Activated naive CD8-positive, alpha-beta T cell treated with anti-CD3 and anti-CD28 coated beads, Interleukin-2, amount 50 U/mL, for 24 hours (primary cell): ENCODE measurements at regions not wholly inside any gene's neighbourhood (a gene's known extent, or its start where the extent isn't known, plus 50 kb on each side); places are given as distances from the start of the nearest gene placed in this dataset.

Source experiments
- ATAC-seq: fragments of 150-1000 bp; cut with Tn5 transposase; one replicate; pipeline ENCODE4 v1.10.0; 2021
- DNase-seq: peaks from one replicate; pipeline ENCODE4 v3.0.0; 2021
- H3K27ac Mint-ChIP-seq: one replicate; pipeline ENCODE4 v1.8.0; 2021; ENCODE audit warnings: mild to moderate bottlenecking, mixed read lengths
- H3K27me3 Mint-ChIP-seq: one replicate; pipeline ENCODE4 v1.8.0; 2021; ENCODE audit warnings: mixed read lengths
- H3K36me3 Mint-ChIP-seq: one replicate; pipeline ENCODE4 v1.8.0; 2021; ENCODE audit warnings: low read depth, mixed read lengths
- H3K4me1 Mint-ChIP-seq: one replicate; pipeline ENCODE4 v1.8.0; 2021; ENCODE audit warnings: mixed read lengths
- H3K4me3 Mint-ChIP-seq: one replicate; pipeline ENCODE4 v1.8.0; 2021; ENCODE audit warnings: mild to moderate bottlenecking, moderate library complexity, mixed read lengths
- H3K9me3 Mint-ChIP-seq: one replicate; pipeline ENCODE4 v1.8.0; 2021; ENCODE audit warnings: mixed read lengths

GRCh38 chr4:43846111-43846587, 602.5 kb downstream of the KCTD8 start:
- H3K27ac Mint-ChIP-seq = no peak overlapping the region
- no peaks in the 10 kb centered on the region for H3K27me3 Mint-ChIP-seq
- no peaks in the 10 kb centered on the region for H3K4me1 Mint-ChIP-seq
- DNase-seq = no peak
- H3K9me3 Mint-ChIP-seq = peaks cover 13% of the 10 kb centered on the region
- H3K4me3 Mint-ChIP-seq = no peak overlapping the region
- H3K36me3 Mint-ChIP-seq = no peaks in the 10 kb centered on the region
- no peak for ATAC-seq

DNA sequence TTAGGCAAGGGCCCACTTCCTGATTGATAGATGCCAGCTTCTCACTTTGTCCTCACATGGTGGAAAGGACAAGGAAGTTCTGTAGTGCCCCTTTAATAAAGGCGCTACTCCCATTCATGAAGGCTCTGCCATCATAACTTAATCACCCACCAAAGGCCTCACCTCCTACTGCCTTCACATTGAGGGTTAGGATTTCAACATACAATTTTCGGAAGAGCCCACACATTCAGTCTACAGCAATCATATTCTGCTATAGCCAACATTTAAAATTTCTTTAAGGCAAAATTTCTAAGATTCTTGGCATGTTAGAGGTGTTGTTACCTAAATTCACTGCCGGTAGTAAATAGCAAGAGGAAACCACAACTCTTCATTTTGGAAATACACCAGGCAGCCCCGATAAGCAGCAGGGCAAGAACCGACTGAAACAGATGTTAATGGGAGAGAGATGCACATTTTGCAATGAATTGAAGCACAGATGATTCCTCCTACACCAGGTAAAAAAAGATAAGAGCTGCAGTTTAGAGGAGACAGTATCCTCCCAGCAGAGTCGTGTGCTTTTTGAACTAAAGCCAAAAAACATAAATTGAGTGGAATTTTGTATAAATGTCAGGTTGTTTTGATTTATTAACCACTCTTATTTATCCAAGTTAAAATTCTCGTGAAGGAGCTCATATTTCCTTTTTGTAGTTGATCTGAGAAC, 594.9 kb downstream of the KCTD8 start:
- DNase-seq = no peak
- H3K4me3 Mint-ChIP-seq = no peak overlapping the region
- peaks cover 14% of the 10 kb centered on the region for H3K9me3 Mint-ChIP-seq
- no peak overlapping the region for H3K27ac Mint-ChIP-seq
- no peaks in the 10 kb centered on the region for H3K4me1 Mint-ChIP-seq
- H3K36me3 Mint-ChIP-seq = no peaks in the 10 kb centered on the region
- H3K27me3 Mint-ChIP-seq = no peaks in the 10 kb centered on the region
- ATAC-seq = no peak

DNA sequence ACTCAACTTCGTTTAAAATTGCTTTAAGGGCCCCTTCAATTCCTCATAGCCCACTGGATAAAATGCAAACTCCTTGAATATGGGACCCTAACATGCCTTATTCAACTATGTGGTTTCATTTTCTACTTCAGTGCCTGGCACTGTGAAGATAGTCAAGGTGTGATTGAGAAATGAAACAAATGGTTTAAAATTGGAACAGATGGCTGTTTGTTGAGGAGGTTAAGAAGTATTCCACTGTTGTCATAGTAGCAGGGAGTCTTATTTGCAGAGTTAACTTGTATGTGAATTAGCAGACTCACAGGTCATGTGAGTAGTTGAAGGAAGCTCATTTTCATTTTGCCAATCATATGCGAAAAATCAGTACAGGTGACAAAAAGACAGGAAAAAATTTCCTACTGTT, 593.3 kb downstream of the KCTD8 start:
- no peaks in the 10 kb centered on the region for H3K36me3 Mint-ChIP-seq
- DNase-seq (no peak), ATAC-seq (no peak)
- H3K4me1 Mint-ChIP-seq = no peaks in the 10 kb centered on the region
- no peak overlapping the region for H3K27ac Mint-ChIP-seq
- no peak overlapping the region for H3K4me3 Mint-ChIP-seq
- peaks cover 20% of the 10 kb centered on the region for H3K9me3 Mint-ChIP-seq
- H3K27me3 Mint-ChIP-seq = no peaks in the 10 kb centered on the region

- no peak overlapping the region for H3K4me3 Mint-ChIP-seq
- no peaks in the 10 kb centered on the region for H3K27me3 Mint-ChIP-seq
- DNase-seq = no peak
- peaks cover 8% of the 10 kb centered on the region for H3K9me3 Mint-ChIP-seq
- no peaks in the 10 kb centered on the region for H3K4me1 Mint-ChIP-seq
- H3K27ac Mint-ChIP-seq = no peak overlapping the region
- no peaks in the 10 kb centered on the region for H3K36me3 Mint-ChIP-seq
- ATAC-seq = no peak
These were observed 583.9 kb downstream of the KCTD8 start for GRCh38 chr4:43864616-43865146.

DNA sequence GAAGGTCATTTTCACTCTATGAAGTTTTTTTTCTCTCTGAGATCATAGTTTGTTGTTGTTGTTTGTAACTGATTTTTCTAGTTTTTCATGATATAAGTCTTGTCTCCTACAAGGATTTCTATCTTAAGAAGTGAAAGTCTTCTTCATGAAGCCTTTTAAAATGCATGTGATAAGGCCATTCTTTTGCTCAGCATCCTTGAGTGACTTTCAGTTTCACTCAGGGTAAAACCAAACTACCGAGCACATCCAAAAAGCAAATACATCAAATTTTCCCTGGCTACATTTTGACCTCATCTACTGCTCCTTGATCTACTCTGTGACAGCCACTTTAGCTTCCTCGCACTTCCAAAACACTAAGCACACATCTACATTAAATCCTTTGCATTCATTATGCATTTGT, 580.7 kb downstream of the KCTD8 start:
- H3K27me3 Mint-ChIP-seq = no peaks in the 10 kb centered on the region
- no peak for ATAC-seq
- DNase-seq = no peak
- no peak overlapping the region for H3K27ac Mint-ChIP-seq
- no peak overlapping the region for H3K4me3 Mint-ChIP-seq
- H3K36me3 Mint-ChIP-seq = no peaks in the 10 kb centered on the region
- no peaks in the 10 kb centered on the region for H3K4me1 Mint-ChIP-seq
- peaks cover 25% of the 10 kb centered on the region for H3K9me3 Mint-ChIP-seq

DNA sequence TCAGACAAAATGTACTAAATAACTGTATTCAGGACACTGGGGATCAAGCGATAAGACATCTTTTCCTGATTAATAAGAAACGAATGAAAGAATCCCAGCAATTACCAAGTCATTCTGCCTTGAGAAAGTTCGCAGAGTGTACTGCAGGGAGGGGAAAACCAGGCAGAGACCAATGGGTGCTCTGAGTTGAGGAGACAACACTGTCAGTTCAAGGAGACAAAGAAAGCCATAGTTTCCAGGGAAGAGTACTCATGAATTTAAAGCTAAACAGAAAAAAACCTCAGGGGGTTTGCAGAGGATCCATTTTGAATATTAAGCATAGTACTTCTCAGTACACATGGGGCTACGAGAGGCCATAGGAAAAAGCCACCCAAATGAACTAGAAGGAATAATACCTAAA, 573.0 kb downstream of the KCTD8 start:
- Mint-ChIP-seq H3K4me1 (no peaks in the 10 kb centered on the region), H3K36me3 (no peaks in the 10 kb centered on the region), H3K9me3 (peaks cover 24% of the 10 kb centered on the region), H3K4me3 (no peak overlapping the region), H3K27me3 (no peaks in the 10 kb centered on the region), H3K27ac (no peak overlapping the region)
- DNase-seq (no peak), ATAC-seq (no peak)

- peaks cover 4% of the 10 kb centered on the region for H3K9me3 Mint-ChIP-seq
- H3K36me3 Mint-ChIP-seq = no peaks in the 10 kb centered on the region
- no peaks in the 10 kb centered on the region for H3K27me3 Mint-ChIP-seq
- no peak overlapping the region for H3K4me3 Mint-ChIP-seq
- no peaks in the 10 kb centered on the region for H3K4me1 Mint-ChIP-seq
- DNase-seq = no peak
- H3K27ac Mint-ChIP-seq = no peak overlapping the region
- ATAC-seq = no peak
These were observed 566.1 kb downstream of the KCTD8 start for GRCh38 chr4:43882470-43882869.

DNA sequence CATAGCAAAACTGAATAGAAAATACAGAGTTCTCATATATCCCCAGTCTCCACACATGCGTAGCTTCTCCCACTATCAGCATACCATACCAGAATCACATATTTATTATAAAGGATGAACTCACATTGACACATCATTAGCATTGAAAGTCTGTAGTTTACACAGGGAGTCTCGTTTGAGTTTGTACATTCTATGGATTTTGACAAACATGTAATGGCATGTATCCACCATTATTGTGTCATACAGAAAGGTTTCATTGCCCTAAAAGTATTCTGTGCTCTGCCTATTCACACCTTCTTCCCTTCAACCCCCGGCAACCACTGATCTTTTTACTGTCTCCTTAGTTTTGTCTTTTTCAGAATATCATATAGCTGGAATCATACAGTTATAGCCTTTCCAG, 562.4 kb downstream of the KCTD8 start:
- H3K27ac Mint-ChIP-seq = no peak overlapping the region
- no peak for ATAC-seq
- H3K9me3 Mint-ChIP-seq = peaks cover 7% of the 10 kb centered on the region
- H3K4me3 Mint-ChIP-seq = no peak overlapping the region
- no peaks in the 10 kb centered on the region for H3K27me3 Mint-ChIP-seq
- H3K36me3 Mint-ChIP-seq = no peaks in the 10 kb centered on the region
- H3K4me1 Mint-ChIP-seq = no peaks in the 10 kb centered on the region
- no peak for DNase-seq

GRCh38 chr4:43898836-43899235, 549.8 kb downstream of the KCTD8 start:
- DNase-seq (no peak), ATAC-seq (no peak)
- no peaks in the 10 kb centered on the region for H3K27me3 Mint-ChIP-seq
- H3K4me1 Mint-ChIP-seq = no peaks in the 10 kb centered on the region
- no peaks in the 10 kb centered on the region for H3K9me3 Mint-ChIP-seq
- H3K4me3 Mint-ChIP-seq = no peak overlapping the region
- H3K27ac Mint-ChIP-seq = no peak overlapping the region
- no peaks in the 10 kb centered on the region for H3K36me3 Mint-ChIP-seq

- Mint-ChIP-seq H3K4me3 (no peak overlapping the region), H3K27ac (no peak overlapping the region), H3K36me3 (no peaks in the 10 kb centered on the region), H3K27me3 (no peaks in the 10 kb centered on the region), H3K9me3 (no peaks in the 10 kb centered on the region), H3K4me1 (no peaks in the 10 kb centered on the region)
- no peak for DNase-seq
- ATAC-seq = no peak
These were observed 545.2 kb downstream of the KCTD8 start for GRCh38 chr4:43903456-43903855.

DNA sequence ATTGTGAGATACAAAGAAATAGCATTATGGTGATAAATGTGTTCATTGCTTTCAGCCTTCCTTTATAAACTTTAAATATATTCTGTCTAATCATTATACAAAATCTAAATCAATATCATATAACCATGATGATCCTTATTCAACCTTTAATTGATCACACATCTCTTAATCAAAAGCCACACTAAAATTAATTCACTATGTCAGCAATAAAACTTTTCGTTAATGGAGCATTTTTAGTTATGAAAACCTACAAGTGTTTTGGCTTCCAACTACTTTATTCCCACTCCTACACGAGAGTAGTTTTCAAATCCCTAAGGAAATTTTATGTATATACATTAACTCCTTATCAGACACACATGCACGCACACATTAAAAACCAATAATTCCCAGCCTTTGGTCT, 530.2 kb downstream of the KCTD8 start:
- Mint-ChIP-seq H3K27ac (no peak overlapping the region), H3K36me3 (no peaks in the 10 kb centered on the region), H3K9me3 (peaks cover 29% of the 10 kb centered on the region), H3K4me1 (no peaks in the 10 kb centered on the region), H3K27me3 (no peaks in the 10 kb centered on the region), H3K4me3 (no peak overlapping the region)
- DNase-seq (no peak), ATAC-seq (no peak)

DNA sequence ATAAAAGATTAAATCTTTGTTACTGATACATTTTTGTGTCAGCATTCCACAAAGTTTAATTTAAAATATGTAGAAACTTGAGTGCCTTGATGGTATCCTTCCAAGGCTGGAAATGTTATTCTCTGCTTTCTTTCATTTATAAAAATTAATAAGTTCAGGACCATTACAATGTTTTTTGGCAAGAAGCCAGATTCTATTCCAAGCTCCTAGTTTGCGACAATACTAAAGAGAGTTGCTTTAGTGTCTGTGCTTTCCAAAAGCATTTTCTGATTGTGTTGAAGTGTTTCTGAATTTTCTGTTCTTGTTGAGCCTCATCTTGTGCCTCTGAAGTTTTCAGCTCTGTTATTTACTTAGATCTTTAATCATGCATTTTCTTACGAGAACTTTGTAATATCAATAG, 516.2 kb downstream of the KCTD8 start:
- Mint-ChIP-seq H3K27me3 (no peaks in the 10 kb centered on the region), H3K4me3 (no peak overlapping the region), H3K9me3 (no peaks in the 10 kb centered on the region), H3K27ac (no peak overlapping the region), H3K36me3 (no peaks in the 10 kb centered on the region), H3K4me1 (no peaks in the 10 kb centered on the region)
- no peak for DNase-seq
- ATAC-seq = no peak

GRCh38 chr4:43943998-43944397, 504.6 kb downstream of the KCTD8 start:
- H3K27ac Mint-ChIP-seq = no peak overlapping the region
- no peak overlapping the region for H3K4me3 Mint-ChIP-seq
- DNase-seq (no peak), ATAC-seq (no peak)
- peaks cover 6% of the 10 kb centered on the region for H3K9me3 Mint-ChIP-seq
- no peaks in the 10 kb centered on the region for H3K27me3 Mint-ChIP-seq
- no peaks in the 10 kb centered on the region for H3K36me3 Mint-ChIP-seq
- H3K4me1 Mint-ChIP-seq = no peaks in the 10 kb centered on the region

- no peak for ATAC-seq
- no peaks in the 10 kb centered on the region for H3K27me3 Mint-ChIP-seq
- H3K4me1 Mint-ChIP-seq = no peaks in the 10 kb centered on the region
These were observed 488.6 kb downstream of the KCTD8 start for GRCh38 chr4:43959976-43960375.

DNA sequence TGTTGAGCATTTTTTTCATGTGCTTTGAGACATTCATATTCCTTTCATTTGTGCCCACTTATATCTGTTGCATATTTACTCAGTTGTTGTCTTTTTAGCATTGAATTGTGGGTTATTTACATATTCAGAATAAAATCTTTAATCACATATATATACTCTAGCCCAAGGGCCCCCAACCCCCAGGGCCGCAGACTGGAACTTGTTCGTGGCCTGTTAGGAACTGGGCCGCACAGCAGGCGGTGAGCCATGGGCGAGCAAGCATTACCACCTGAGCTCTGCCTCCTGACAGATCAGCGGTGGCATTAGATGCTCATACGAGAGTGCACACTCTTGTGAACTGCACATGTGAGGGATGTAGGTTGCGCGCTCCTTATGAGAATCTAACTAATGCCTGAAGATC, 480.6 kb downstream of the KCTD8 start:
- ATAC-seq (no peak), DNase-seq (no peak)
- Mint-ChIP-seq H3K4me1 (no peaks in the 10 kb centered on the region), H3K9me3 (no peaks in the 10 kb centered on the region), H3K27ac (no peak overlapping the region), H3K36me3 (no peaks in the 10 kb centered on the region), H3K27me3 (no peaks in the 10 kb centered on the region), H3K4me3 (no peak overlapping the region)

More at GRCh38 chr4:43959976-43960375, 488.6 kb downstream of the KCTD8 start:
- H3K36me3 Mint-ChIP-seq = no peaks in the 10 kb centered on the region
- no peak overlapping the region for H3K4me3 Mint-ChIP-seq
- no peak overlapping the region for H3K27ac Mint-ChIP-seq
- no peak for DNase-seq
- no peaks in the 10 kb centered on the region for H3K9me3 Mint-ChIP-seq

DNA sequence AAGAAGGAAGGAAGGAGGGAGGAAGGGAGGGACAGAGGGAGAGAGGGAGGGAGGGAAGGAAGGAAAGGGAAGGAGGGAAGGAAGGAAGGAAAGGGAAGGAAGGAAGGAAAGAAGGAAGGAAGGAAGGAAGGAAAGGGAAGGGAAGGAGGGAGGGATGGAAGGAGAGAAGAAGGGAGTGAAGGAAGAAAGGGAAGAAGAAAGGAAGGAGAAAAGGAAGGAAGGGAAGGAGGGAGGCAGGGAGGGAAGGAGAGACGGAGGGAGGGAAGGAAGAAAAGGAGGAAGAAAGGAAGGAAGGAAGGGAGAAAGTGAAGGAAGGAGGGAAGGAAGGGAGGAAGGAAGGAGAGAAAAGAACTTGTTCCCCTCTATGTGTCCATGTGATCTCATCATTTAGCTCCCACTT, 465.0 kb downstream of the KCTD8 start:
- no peaks in the 10 kb centered on the region for H3K4me1 Mint-ChIP-seq
- no peak for ATAC-seq
- no peaks in the 10 kb centered on the region for H3K27me3 Mint-ChIP-seq
- no peak overlapping the region for H3K27ac Mint-ChIP-seq
- no peaks in the 10 kb centered on the region for H3K36me3 Mint-ChIP-seq
- H3K4me3 Mint-ChIP-seq = no peak overlapping the region
- no peak for DNase-seq
- peaks cover 9% of the 10 kb centered on the region for H3K9me3 Mint-ChIP-seq
